Right lobe of liver (tissue), 4 donors: ENCODE measurements at regions not wholly inside any gene's neighbourhood (a gene's known extent, or its start where the extent isn't known, plus 50 kb on each side); places are given as distances from the start of the nearest gene placed in this dataset.

ENCODE experiments used
- CTCF ChIP-seq, 4 donors: fragments of 200-600 bp in 3 of 4; fragments of 450-650 bp in 1 of 4; IDR thresholded peaks; one replicate each; pipeline versions ENCODE4 v1.5.1 to v1.8.0; 2016 to 2022; ENCODE audit warnings: antibody characterized with exemption in 4 of 4, mild to moderate bottlenecking in 2 of 4
- POLR2A ChIP-seq: fragments of 450-650 bp; IDR thresholded peaks from one replicate; pipeline ENCODE4 v1.6.1; 2017; ENCODE audit warnings: antibody characterized with exemption, mild to moderate bottlenecking
- donor health status: DM: no; HTN: no; CAD: no.
- donor health status: DM: no; HTN: no; CAD: no.
- donor health status: DM: no; HTN: yes; CAD: no.

- TF ChIP-seq CTCF (IDR thresholded peaks at IDR 0.05) (no peak), POLR2A (no peak)
Observed at GRCh38 chr12:19916196-19916753, 452.1 kb upstream of the PDE3A start.
